GM12878 (cell line): ENCODE measurements at regions not wholly inside any gene's neighbourhood (a gene's known extent, or its start where the extent isn't known, plus 50 kb on each side); places are given as distances from the start of the nearest gene placed in this dataset.

ENCODE experiments used
- CTCF ChIP-seq, 3 experiments: IDR thresholded peaks in 2 of 3; conservative IDR thresholded peaks in 1 of 3; 2 replicates each; pipeline ENCODE4 v1.5.1; 2011; ENCODE audit warnings: low read depth in 3 of 3, low read length in 3 of 3, mild to moderate bottlenecking in 3 of 3, control low read depth in 2 of 3, moderate library complexity in 2 of 3, inconsistent platforms in 1 of 3, mixed read lengths in 1 of 3; ENCODE audit not compliant: control insufficient read depth in 2 of 3, insufficient read depth in 1 of 3; ENCODE audit errors: extremely low read depth in 1 of 3
- EGR1 ChIP-seq, 2 experiments: IDR thresholded peaks; 1 replicate in 1 of 2; 2 replicates in 1 of 2; pipeline ENCODE4 v1.6.1; 2011 to 2012; ENCODE audit warnings: low read depth in 2 of 2, low read length in 2 of 2, borderline replicate concordance in 1 of 2, mild to moderate bottlenecking in 1 of 2, moderate library complexity in 1 of 2
- HDAC2 ChIP-seq: fragments of 200-600 bp; sonication (generic); IDR thresholded peaks from 2 replicates; pipeline ENCODE4 v1.6.1; 2017
- HDAC6 ChIP-seq: fragments of 200-600 bp; sonication (generic); IDR thresholded peaks from one replicate; pipeline ENCODE4 v1.8.0; 2017; ENCODE audit warnings: antibody characterized with exemption; ENCODE audit not compliant: unreplicated experiment
- PKNOX1 ChIP-seq: fragments of 450-650 bp; IDR thresholded peaks from 2 replicates; pipeline ENCODE4 v1.6.1; 2016; ENCODE audit warnings: mild to moderate bottlenecking
- SIN3A ChIP-seq: IDR thresholded peaks from 2 replicates; pipeline ENCODE4 v1.6.1; 2012; ENCODE audit warnings: low read depth, low read length, improper control_type of control experiment
- SMAD1 ChIP-seq: fragments of 450-650 bp; IDR thresholded peaks from 2 replicates; pipeline ENCODE4 v1.6.1; 2018; ENCODE audit warnings: mild to moderate bottlenecking, low read depth; ENCODE audit not compliant: partially characterized antibody

- no peak for TF ChIP-seq HDAC6
- TF ChIP-seq SIN3A, result no peak
- TF ChIP-seq CTCF (IDR thresholded peaks at IDR 0.05 in 2 of 3, conservative IDR thresholded peaks at IDR 0.05 in 1 of 3; ENCODE audit: control insufficient read depth in 2 of 3, extremely low read depth in 1 of 3, insufficient read depth in 1 of 3, low read depth in 3 of 3, low read length in 3 of 3), result no peak
- no peak for TF ChIP-seq PKNOX1
- no peak for TF ChIP-seq SMAD1
- TF ChIP-seq HDAC2, result no peak
- TF ChIP-seq EGR1 (IDR thresholded peaks at IDR 0.05; ENCODE audit: borderline replicate concordance in 1 of 2, low read depth in 2 of 2, low read length in 2 of 2), result no peak
These were observed 502.4 kb downstream of the MIAT start for GRCh38 chr22:27159716-27160295.
